H4 (cell line): ENCODE measurements at regions not wholly inside any gene's neighbourhood (a gene's known extent, or its start where the extent isn't known, plus 50 kb on each side); places are given as distances from the start of the nearest gene placed in this dataset.

Experiments used
- DNase-seq: peaks from one replicate; pipeline ENCODE4 v3.0.0-alpha.2; 2015; ENCODE audit warnings: low spot score

GRCh38 chr9:2311920-2312319 lies 296.8 kb downstream of the SMARCA2 start:
- DNase-seq, result no peak

- no peak for DNase-seq
These were observed 298.4 kb downstream of the SMARCA2 start for GRCh38 chr9:2313512-2313911.

- no peak for DNase-seq
These were observed 302.4 kb downstream of the SMARCA2 start for GRCh38 chr9:2317591-2317990.

- no peak for DNase-seq
These were observed 302.2 kb upstream of the VLDLR start for GRCh38 chr9:2319421-2319820.

- no peak for DNase-seq
These were observed 301.5 kb upstream of the VLDLR start for GRCh38 chr9:2320114-2320513.

GRCh38 chr9:2320632-2321031 lies 301.0 kb upstream of the VLDLR start:
- no peak for DNase-seq

- DNase-seq, result no peak
These were observed 300.0 kb upstream of the VLDLR start for GRCh38 chr9:2321523-2322148.

GRCh38 chr9:2324742-2325141 lies 296.8 kb upstream of the VLDLR start:
- DNase-seq, result no peak

GRCh38 chr9:2332663-2333062 lies 288.9 kb upstream of the VLDLR start:
- DNase-seq, result no peak

- DNase-seq, result no peak
These were observed 286.3 kb upstream of the VLDLR start for GRCh38 chr9:2335260-2335659.

- DNase-seq, result peak; percentile 4
These were observed 285.5 kb upstream of the VLDLR start for GRCh38 chr9:2336055-2336454.

GRCh38 chr9:2337131-2337530 lies 284.5 kb upstream of the VLDLR start:
- no peak for DNase-seq

- no peak for DNase-seq
These were observed 284.0 kb upstream of the VLDLR start for GRCh38 chr9:2337627-2338026.

- no peak for DNase-seq
These were observed 282.7 kb upstream of the VLDLR start for GRCh38 chr9:2338777-2339365.

GRCh38 chr9:2339416-2339815 lies 282.2 kb upstream of the VLDLR start:
- no peak for DNase-seq

GRCh38 chr9:2340046-2340760 lies 281.4 kb upstream of the VLDLR start:
- DNase-seq, result no peak

- no peak for DNase-seq
These were observed 280.5 kb upstream of the VLDLR start for GRCh38 chr9:2341126-2341525.

- no peak for DNase-seq
These were observed 279.6 kb upstream of the VLDLR start for GRCh38 chr9:2341956-2342355.

- DNase-seq, result no peak
These were observed 277.8 kb upstream of the VLDLR start for GRCh38 chr9:2343756-2344155.

- DNase-seq, result no peak
These were observed 277.2 kb upstream of the VLDLR start for GRCh38 chr9:2344436-2344835.

- DNase-seq, result no peak
These were observed 276.6 kb upstream of the VLDLR start for GRCh38 chr9:2345013-2345412.

- DNase-seq, result no peak
These were observed 275.2 kb upstream of the VLDLR start for GRCh38 chr9:2346277-2346913.

- DNase-seq, result no peak
These were observed 270.3 kb upstream of the VLDLR start for GRCh38 chr9:2351324-2351723.
